ENCODE measurements at regions not wholly inside any gene's neighbourhood (a gene's known extent, or its start where the extent isn't known, plus 50 kb on each side); places are given as distances from the start of the nearest gene placed in this dataset.

DNA sequence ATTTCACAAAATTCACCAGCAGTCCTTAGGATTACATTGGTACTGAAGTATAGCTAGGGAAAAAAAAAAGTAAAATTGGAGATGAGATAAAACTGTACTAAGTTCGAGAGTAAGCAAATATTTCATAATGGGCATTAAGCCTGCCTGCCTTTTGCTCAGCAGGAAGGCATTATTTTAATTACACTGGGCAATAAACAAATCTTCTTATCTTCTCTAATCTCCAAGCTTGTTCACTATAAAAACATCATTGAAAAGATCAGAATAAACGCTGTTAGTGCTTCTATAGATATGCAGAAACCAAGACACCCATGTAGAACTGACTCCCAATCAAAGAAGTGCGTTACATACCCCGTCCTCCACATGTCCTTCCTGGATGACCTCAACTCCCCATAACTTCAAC lies 174.2 kb upstream of the CHODL start:
- Histone ChIP-seq H3K14ac (ENCODE audit: insufficient read length) (no peak overlapping the region), H3K79me1 (ENCODE audit: low read depth, low read length) (no peaks in the 10 kb centered on the region), H2AFZ (ENCODE audit: low read length) (no peak overlapping the region), H3K27ac (ENCODE audit: low read depth, low read length) (no peak overlapping the region), H4K8ac (ENCODE audit: extremely low read depth, insufficient read depth, low read length) (no peak overlapping the region), H3K4me1 (replicated peaks in 1 of 4; ENCODE audit: control insufficient read depth in 3 of 4, insufficient read depth in 4 of 4, low read length in 3 of 4) (no peaks in the 10 kb centered on the region), H2BK120ac (replicated peaks; ENCODE audit: low read depth, low read length) (no peak overlapping the region), H3K9me3 (ENCODE audit: insufficient read depth in 2 of 2, low read depth in 1 of 2, low read length in 1 of 2) (no peaks in the 10 kb centered on the region), H3K9ac (replicated peaks in 1 of 4; ENCODE audit: extremely low read depth in 1 of 4, low read depth in 3 of 4, low read length in 3 of 4) (no peak overlapping the region), H3K4me3 (ENCODE audit: extremely low read depth in 1 of 4, insufficient read depth in 2 of 4, low read depth in 3 of 4, low read length in 4 of 4) (no peak overlapping the region), H2BK5ac (ENCODE audit: low read depth, low read length) (no peak overlapping the region), H2BK12ac (ENCODE audit: low read depth, low read length) (no peak overlapping the region), H3K79me2 (ENCODE audit: control insufficient read depth in 1 of 2, insufficient read depth in 2 of 2, low read length in 2 of 2) (no peaks in the 10 kb centered on the region), H4K91ac (replicated peaks; ENCODE audit: insufficient read length, low read length) (no peak overlapping the region), H3K18ac (ENCODE audit: extremely low read depth, low read length) (no peak overlapping the region), H3K23ac (ENCODE audit: insufficient read length) (no peak overlapping the region), H3K4ac (replicated peaks; ENCODE audit: insufficient read length, low read depth, low read length) (no peak overlapping the region), H3K27me3 (replicated peaks in 1 of 4; ENCODE audit: control insufficient read depth in 3 of 4, extremely low read depth in 1 of 4, insufficient read depth in 3 of 4, low read length in 3 of 4) (no peaks in the 10 kb centered on the region), H3K56ac (replicated peaks; ENCODE audit: insufficient read length, low read depth, low read length) (no peak overlapping the region), H2BK20ac (ENCODE audit: low read length) (no peak overlapping the region), H2BK15ac (ENCODE audit: low read length) (no peak overlapping the region), H4K5ac (ENCODE audit: insufficient read length, low read depth, low read length) (no peak overlapping the region), H3K23me2 (ENCODE audit: low read depth, low read length) (peaks cover 3% of the 10 kb centered on the region; the same call in 1 of the 2 replicates), H3K36me3 (ENCODE audit: control insufficient read depth in 2 of 4, insufficient read depth in 4 of 4, low read length in 3 of 4) (no peaks in the 10 kb centered on the region), H2AK5ac (ENCODE audit: low read depth, low read length) (no peak overlapping the region), H4K20me1 (replicated peaks in 1 of 2; ENCODE audit: control insufficient read depth in 1 of 2, insufficient read depth in 2 of 2, low read length in 2 of 2) (no peaks in the 10 kb centered on the region), H3K4me2 (ENCODE audit: insufficient read depth in 1 of 2, low read depth in 2 of 2, low read length in 2 of 2) (no peak overlapping the region)
- ChIA-PET CTCF (ENCODE audit: partially characterized antibody) (no interaction called here), POLR2A (ENCODE audit: partially characterized antibody) (no interaction called here)
- FAIRE-seq (no peak), DNase-seq (ENCODE audit: low read depth in 1 of 2, low spot score in 2 of 2) (no peak)
- no peak for TF ChIP-seq SIN3A (conservative IDR thresholded peaks at IDR 0.05 in 1 of 2, IDR thresholded peaks at IDR 0.05 in 1 of 2; ENCODE audit: low read depth in 1 of 2, low read length in 2 of 2)
- no peak for TF ChIP-seq SAP30 (IDR thresholded peaks at IDR 0.05; ENCODE audit: insufficient read depth, insufficient replicate concordance, low read length)
- 95% methylated on average over 4 of the region's 4 CpGs; no CpG with 5 or more reads in 1 of the 2 experiments for WGBS, 2 experiments (ENCODE audit: extremely low coverage in 1 of 2, insufficient coverage in 1 of 2, insufficient read length in 1 of 2, insufficient replicate concordance in 2 of 2, low coverage in 1 of 2, low lambda C conversion rate in 2 of 2, missing lambda C conversion rate in 1 of 2)
